Right lobe of liver (tissue), 6 donors: ENCODE measurements at regions not wholly inside any gene's neighbourhood (a gene's known extent, or its start where the extent isn't known, plus 50 kb on each side); places are given as distances from the start of the nearest gene placed in this dataset.

Source experiments
- ATAC-seq, 4 donors: fragments of 200-7000 bp; cut with Tn5 transposase; one replicate each; pipeline ENCODE4 v1.9.1; 2020; ENCODE audit warnings: mild to moderate bottlenecking in 4 of 4, moderate library complexity in 4 of 4
- DNase-seq, 3 donors: peaks; one replicate each; pipeline ENCODE4 v3.0.0-alpha.2; 2020
- H3K27ac ChIP-seq, 3 donors: fragments of 200-600 bp; one replicate each; pipeline ENCODE4 v1.8.0; 2022
- H3K27me3 ChIP-seq, 2 donors: fragments of 200-600 bp; one replicate each; pipeline ENCODE4 v1.8.0; 2022
- H3K36me3 ChIP-seq, 4 donors: fragments of 200-600 bp; sonication (generic) in 1 of 4; one replicate each; pipeline versions ENCODE4 v1.5.1 to v1.8.0; 2017 to 2022; ENCODE audit warnings: control low read depth in 1 of 4
- H3K4me1 ChIP-seq, 4 donors: fragments of 200-600 bp; sonication (generic) in 1 of 4; one replicate each; pipeline versions ENCODE4 v1.5.1 to v1.8.0; 2017 to 2022; ENCODE audit warnings: control low read depth in 1 of 4
- H3K4me3 ChIP-seq, 3 donors: fragments of 200-600 bp; one replicate each; pipeline ENCODE4 v1.8.0; 2022
- H3K9me3 ChIP-seq, 4 donors: fragments of 200-600 bp; sonication (generic) in 1 of 4; one replicate each; pipeline versions ENCODE4 v1.5.1 to v1.8.0; 2017 to 2022; ENCODE audit warnings: control low read depth in 1 of 4
- POLR2A ChIP-seq: fragments of 450-650 bp; IDR thresholded peaks from one replicate; pipeline ENCODE4 v1.6.1; 2017; ENCODE audit warnings: antibody characterized with exemption, mild to moderate bottlenecking
- WGBS: methylation state at CpG from one replicate; pipeline ENCODE4 v1.1.6; 2018; ENCODE audit warnings: low coverage, low lambda C conversion rate; ENCODE audit not compliant: insufficient coverage; ENCODE audit errors: missing lambda C conversion rate; 5-methylcytosine and 5-hydroxymethylcytosine counted together
- intact Hi-C, 2 donors: fragments of 100-400 bp; cut with DNase I; formaldehyde crosslinking; loops; one replicate each; pipeline versions ENCODE4 v1.11.2 to v1.14.1; 2022
- TF ChIP-seq, protein P1 (sequence below), 4 donors: fragments of 200-600 bp in 3 of 4; fragments of 450-650 bp in 1 of 4; IDR thresholded peaks; one replicate each; pipeline versions ENCODE4 v1.5.1 to v1.8.0; 2016 to 2022; ENCODE audit warnings: antibody characterized with exemption in 4 of 4, mild to moderate bottlenecking in 2 of 4
- donor health status: DM: no; HTN: yes; CAD: no.
- donor health status: DM: no; HTN: no; CAD: no.
- donor health status: DM: no; HTN: no; CAD: no.
- donor health status: DM: no; HTN: yes; CAD: no.
- donor health status: DM: no; HTN: yes; CAD: no.

DNA sequence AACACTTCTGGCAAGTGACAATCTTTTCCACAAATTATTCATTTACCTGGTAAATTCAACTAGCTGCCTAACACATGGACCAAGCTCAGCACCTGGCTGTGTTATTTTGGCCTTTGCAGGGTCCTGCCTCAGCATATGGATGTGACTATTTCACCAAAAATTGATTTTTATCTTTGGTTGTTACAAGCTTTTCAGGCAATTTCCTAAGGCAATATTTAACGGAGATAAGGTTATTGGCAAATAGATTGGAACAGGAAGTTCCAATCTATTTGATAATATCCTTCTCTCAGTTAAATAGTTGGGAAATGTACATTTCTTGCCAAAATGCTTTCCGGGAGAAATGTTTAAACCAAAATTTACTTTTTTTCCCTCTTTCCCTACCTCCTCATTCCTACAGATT lies 415.2 kb upstream of the SMARCA2 start:
- ATAC-seq (peak in 1 of 4 donors; percentile 17), DNase-seq (no peak)
- intact Hi-C loops, result no loop called here
- no peak overlapping the region for H3K27ac ChIP-seq
- peaks cover 0 to 4% of the 10 kb centered on the region in 2 donors for H3K27me3 ChIP-seq
- peaks cover 0 to 5% (median 0%) of the 10 kb centered on the region in 4 donors for H3K4me1 ChIP-seq
- 16% methylated on average over 2 of the region's 2 CpGs for WGBS
- no peaks in the 10 kb centered on the region for H3K36me3 ChIP-seq
- H3K9me3 ChIP-seq, result no peaks in the 10 kb centered on the region
- TF ChIP-seq, protein P1, sequence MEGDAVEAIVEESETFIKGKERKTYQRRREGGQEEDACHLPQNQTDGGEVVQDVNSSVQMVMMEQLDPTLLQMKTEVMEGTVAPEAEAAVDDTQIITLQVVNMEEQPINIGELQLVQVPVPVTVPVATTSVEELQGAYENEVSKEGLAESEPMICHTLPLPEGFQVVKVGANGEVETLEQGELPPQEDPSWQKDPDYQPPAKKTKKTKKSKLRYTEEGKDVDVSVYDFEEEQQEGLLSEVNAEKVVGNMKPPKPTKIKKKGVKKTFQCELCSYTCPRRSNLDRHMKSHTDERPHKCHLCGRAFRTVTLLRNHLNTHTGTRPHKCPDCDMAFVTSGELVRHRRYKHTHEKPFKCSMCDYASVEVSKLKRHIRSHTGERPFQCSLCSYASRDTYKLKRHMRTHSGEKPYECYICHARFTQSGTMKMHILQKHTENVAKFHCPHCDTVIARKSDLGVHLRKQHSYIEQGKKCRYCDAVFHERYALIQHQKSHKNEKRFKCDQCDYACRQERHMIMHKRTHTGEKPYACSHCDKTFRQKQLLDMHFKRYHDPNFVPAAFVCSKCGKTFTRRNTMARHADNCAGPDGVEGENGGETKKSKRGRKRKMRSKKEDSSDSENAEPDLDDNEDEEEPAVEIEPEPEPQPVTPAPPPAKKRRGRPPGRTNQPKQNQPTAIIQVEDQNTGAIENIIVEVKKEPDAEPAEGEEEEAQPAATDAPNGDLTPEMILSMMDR (IDR thresholded peaks at IDR 0.05), result no peak
- no peak for TF ChIP-seq POLR2A
- H3K4me3 ChIP-seq, result no peak overlapping the region

DNA sequence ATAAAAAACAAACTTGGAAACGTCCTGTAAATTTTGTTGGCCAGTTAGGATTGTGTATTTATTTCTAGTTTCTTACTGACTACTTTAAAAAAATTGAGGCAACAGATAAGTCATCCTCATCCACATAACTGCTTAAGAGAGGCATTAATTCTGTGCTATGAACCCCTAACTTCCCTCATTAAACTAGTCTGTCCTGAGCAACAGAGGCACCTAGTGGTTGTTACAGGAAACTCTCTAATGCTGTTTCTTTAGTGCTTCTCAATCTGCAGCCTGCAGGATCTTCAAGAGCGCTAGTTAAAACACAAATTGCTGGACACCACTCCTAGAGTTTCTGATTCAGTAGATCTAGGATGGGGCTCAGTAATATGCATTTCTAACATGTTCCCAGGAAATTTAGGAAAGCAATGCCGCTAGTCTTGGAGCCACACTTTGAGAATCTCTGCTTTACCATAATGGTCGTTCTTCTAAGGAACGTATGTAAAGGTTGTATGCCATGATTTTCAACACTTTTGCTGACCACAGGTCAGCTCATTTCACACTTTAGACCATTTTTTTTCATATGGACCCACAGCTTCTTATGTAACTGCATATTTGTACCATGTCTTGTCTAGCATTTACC lies 410.1 kb upstream of the SMARCA2 start:
- TF ChIP-seq POLR2A, result no peak
- TF ChIP-seq, protein P1 (IDR thresholded peaks at IDR 0.05), result peak; percentile 47 to 56 (median 54)
- Histone ChIP-seq H3K9me3 (no peaks in the 10 kb centered on the region), H3K36me3 (no peaks in the 10 kb centered on the region), H3K27me3 (no peaks in the 10 kb centered on the region), H3K4me3 (no peak overlapping the region), H3K27ac (no peak overlapping the region), H3K4me1 (peaks cover 0 to 4% (median 0%) of the 10 kb centered on the region in 4 donors)
- DNase-seq (no peak), ATAC-seq (peak; percentile 63 to 77 (median 70))
- 43% methylated on average over 5 of the region's 5 CpGs for WGBS
- intact Hi-C loops, result no loop called here

DNA sequence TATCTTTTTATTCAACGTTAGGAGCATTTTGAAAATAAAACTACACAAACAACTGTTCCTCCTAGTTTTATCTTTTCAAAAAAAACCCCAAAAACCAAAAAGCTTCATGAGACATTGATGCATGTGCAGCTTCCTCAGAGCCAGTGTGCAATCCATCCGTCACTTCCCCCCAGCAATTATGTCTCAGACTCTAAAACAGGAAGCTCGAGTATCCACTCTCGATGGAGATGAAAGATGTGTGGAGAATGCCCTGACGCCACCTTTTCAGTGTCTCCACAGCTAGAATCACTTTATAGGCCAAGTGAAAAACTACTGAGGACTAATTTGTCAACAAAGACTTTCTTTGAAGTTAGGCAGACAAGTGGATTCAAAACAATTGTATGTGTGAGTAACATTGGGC lies 408.9 kb upstream of the SMARCA2 start:
- WGBS, result 19% methylated on average over 5 of the region's 5 CpGs
- Histone ChIP-seq H3K27ac (no peak overlapping the region), H3K4me1 (no peaks in the 10 kb centered on the region), H3K36me3 (no peaks in the 10 kb centered on the region), H3K9me3 (no peaks in the 10 kb centered on the region), H3K27me3 (no peaks in the 10 kb centered on the region), H3K4me3 (no peak overlapping the region)
- intact Hi-C loops, result no loop called here
- DNase-seq (no peak), ATAC-seq (no peak)
- TF ChIP-seq POLR2A, result no peak
- TF ChIP-seq, protein P1 (IDR thresholded peaks at IDR 0.05), result no peak

DNA sequence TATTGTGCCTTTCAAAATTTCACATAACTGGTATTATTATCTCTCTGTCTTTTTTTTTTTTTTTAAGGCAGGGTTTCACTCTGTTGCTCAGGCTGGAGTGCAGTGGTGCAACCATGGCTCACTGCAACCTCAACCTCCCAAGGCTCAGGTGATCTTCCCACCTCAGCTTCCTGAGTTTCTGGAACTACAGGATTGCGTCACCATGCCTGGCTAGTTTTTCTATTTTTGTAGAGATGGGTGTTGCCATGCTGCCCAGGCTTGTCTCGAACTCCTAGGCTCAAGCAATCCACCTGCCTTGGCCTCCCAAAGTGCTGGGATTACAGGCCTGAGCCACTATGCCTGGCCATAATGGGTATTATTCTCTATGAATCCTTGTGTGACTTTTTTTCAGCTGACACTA lies 402.3 kb upstream of the SMARCA2 start:
- intact Hi-C loops, result no loop called here
- H3K27me3 ChIP-seq, result no peaks in the 10 kb centered on the region
- TF ChIP-seq POLR2A, result no peak
- TF ChIP-seq, protein P1 (IDR thresholded peaks at IDR 0.05), result no peak
- no peaks in the 10 kb centered on the region for H3K9me3 ChIP-seq
- H3K4me1 ChIP-seq, result no peaks in the 10 kb centered on the region
- WGBS, result no CpG with 5 or more reads among the region's 2 CpGs
- no peaks in the 10 kb centered on the region for H3K36me3 ChIP-seq
- H3K4me3 ChIP-seq, result no peak overlapping the region
- H3K27ac ChIP-seq, result no peak overlapping the region
- DNase-seq, result no peak
- ATAC-seq, result no peak

DNA sequence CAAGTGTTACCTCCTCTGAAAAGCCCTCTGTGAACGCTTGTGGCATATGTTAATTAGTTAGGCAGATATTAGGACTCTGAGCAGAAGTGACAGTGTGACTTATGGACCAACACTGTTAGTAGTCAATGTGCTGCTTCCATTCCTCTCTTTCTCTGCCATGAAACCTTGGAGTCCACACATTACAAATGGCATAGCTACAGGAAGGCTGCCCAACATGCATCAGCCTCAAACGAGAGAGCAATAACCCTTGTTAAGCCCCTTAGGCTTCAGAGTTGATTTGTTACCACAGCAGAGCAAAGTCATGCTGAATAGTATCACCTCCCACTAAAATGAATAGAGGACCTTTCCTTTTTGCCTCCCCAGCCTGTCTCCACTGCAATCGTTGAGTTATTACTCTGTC lies 397.7 kb upstream of the SMARCA2 start:
- H3K27me3 ChIP-seq, result no peaks in the 10 kb centered on the region
- ATAC-seq, result no peak
- no peak for TF ChIP-seq POLR2A
- TF ChIP-seq, protein P1 (IDR thresholded peaks at IDR 0.05), result no peak
- no peak overlapping the region for H3K4me3 ChIP-seq
- no peaks in the 10 kb centered on the region for H3K4me1 ChIP-seq
- 47% methylated on average over 3 of the region's 3 CpGs for WGBS
- intact Hi-C loops, result no loop called here
- no peaks in the 10 kb centered on the region for H3K36me3 ChIP-seq
- no peak for DNase-seq
- H3K9me3 ChIP-seq, result no peaks in the 10 kb centered on the region
- H3K27ac ChIP-seq, result no peak overlapping the region
